COLO829 (cell line): ENCODE measurements at regions not wholly inside any gene's neighbourhood (a gene's known extent, or its start where the extent isn't known, plus 50 kb on each side); places are given as distances from the start of the nearest gene placed in this dataset.
"Not testable (repeated sequence)": the region's sequence is repeated elsewhere in the genome, so short reads cannot be mapped to it uniquely, and the experiment has no call there.

ENCODE experiments used
- DNase-seq: peaks from one replicate; pipeline ENCODE4 v3.0.0; 2012; ENCODE audit warnings: low spot score

- DNase-seq, result peak; percentile 6
These were observed 354.6 kb upstream of the SETBP1 start for GRCh38 chr18:44325903-44326635.

GRCh38 chr18:44331656-44332570 lies 348.8 kb upstream of the SETBP1 start:
- DNase-seq, result no peak

- no peak for DNase-seq
These were observed 338.9 kb upstream of the SETBP1 start for GRCh38 chr18:44341759-44342158.

- no peak for DNase-seq
These were observed 338.5 kb upstream of the SETBP1 start for GRCh38 chr18:44342162-44342561.

GRCh38 chr18:44342946-44343345 lies 337.7 kb upstream of the SETBP1 start:
- DNase-seq, result no peak

GRCh38 chr18:44343570-44343969 lies 337.1 kb upstream of the SETBP1 start:
- no peak for DNase-seq

GRCh38 chr18:44356566-44357157 lies 324.0 kb upstream of the SETBP1 start:
- no peak for DNase-seq

- no peak for DNase-seq
These were observed 322.3 kb upstream of the SETBP1 start for GRCh38 chr18:44358402-44358801.

GRCh38 chr18:44359741-44360140 lies 320.9 kb upstream of the SETBP1 start:
- DNase-seq, result not testable (repeated sequence)

- not testable (repeated sequence) for DNase-seq
These were observed 318.5 kb upstream of the SETBP1 start for GRCh38 chr18:44362213-44362612.

GRCh38 chr18:44370861-44371260 lies 309.8 kb upstream of the SETBP1 start:
- no peak for DNase-seq

GRCh38 chr18:44374966-44375365 lies 305.7 kb upstream of the SETBP1 start:
- DNase-seq, result no peak

GRCh38 chr18:44386401-44386800 lies 294.3 kb upstream of the SETBP1 start:
- no peak for DNase-seq

GRCh38 chr18:44388329-44388728 lies 292.4 kb upstream of the SETBP1 start:
- no peak for DNase-seq

GRCh38 chr18:44392933-44393332 lies 287.8 kb upstream of the SETBP1 start:
- no peak for DNase-seq

- DNase-seq, result no peak
These were observed 287.3 kb upstream of the SETBP1 start for GRCh38 chr18:44393406-44393805.

- DNase-seq, result no peak
These were observed 284.1 kb upstream of the SETBP1 start for GRCh38 chr18:44396550-44396949.

- DNase-seq, result no peak
These were observed 271.6 kb upstream of the SETBP1 start for GRCh38 chr18:44409071-44409470.

- DNase-seq, result no peak
These were observed 271.2 kb upstream of the SETBP1 start for GRCh38 chr18:44409515-44409914.

GRCh38 chr18:44410740-44411139 lies 269.9 kb upstream of the SETBP1 start:
- no peak for DNase-seq

GRCh38 chr18:44411262-44411905 lies 269.3 kb upstream of the SETBP1 start:
- no peak for DNase-seq

GRCh38 chr18:44411976-44412375 lies 268.7 kb upstream of the SETBP1 start:
- DNase-seq, result no peak
